AG09309 (cell line): ENCODE measurements at regions not wholly inside any gene's neighbourhood (a gene's known extent, or its start where the extent isn't known, plus 50 kb on each side); places are given as distances from the start of the nearest gene placed in this dataset.

ENCODE experiments used
- DNase-seq: peaks from one replicate; pipeline ENCODE4 v3.0.0-alpha.2; 2010; ENCODE audit warnings: low read depth
- H3K4me3 ChIP-seq: 2 replicates; pipeline ENCODE4 v1.5.1; 2011; ENCODE audit warnings: mild to moderate bottlenecking, low read depth, low read length, moderate library complexity; ENCODE audit not compliant: control insufficient read depth
- TF ChIP-seq, protein P1 (sequence below): IDR thresholded peaks from 2 replicates; pipeline ENCODE4 v1.5.1; 2011; ENCODE audit warnings: mild to moderate bottlenecking, low read depth, low read length, inconsistent platforms; ENCODE audit not compliant: insufficient read depth, control insufficient read depth; ENCODE audit errors: missing control alignments

DNA sequence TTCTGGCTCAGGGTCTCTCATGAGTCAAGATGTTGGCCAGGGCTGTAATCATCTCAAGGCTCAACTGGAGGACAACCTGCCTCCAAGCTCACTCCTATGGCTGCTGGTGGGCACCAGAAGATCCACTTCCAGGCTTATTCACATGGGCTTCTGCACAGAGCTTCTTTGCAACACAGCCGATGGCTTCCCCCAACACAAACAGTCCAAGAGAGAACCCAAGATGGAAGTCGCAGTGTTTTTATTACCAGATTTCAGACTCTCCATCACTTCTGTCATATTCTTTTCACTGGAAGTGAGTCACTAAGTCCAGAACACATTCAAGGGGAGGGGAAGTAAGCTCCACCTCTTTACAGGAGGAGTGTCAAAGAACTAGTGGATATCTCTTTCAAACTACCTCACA lies 75.5 kb downstream of the CD164 start:
- no peak overlapping the region for H3K4me3 ChIP-seq
- no peak for DNase-seq
- TF ChIP-seq, protein P1, sequence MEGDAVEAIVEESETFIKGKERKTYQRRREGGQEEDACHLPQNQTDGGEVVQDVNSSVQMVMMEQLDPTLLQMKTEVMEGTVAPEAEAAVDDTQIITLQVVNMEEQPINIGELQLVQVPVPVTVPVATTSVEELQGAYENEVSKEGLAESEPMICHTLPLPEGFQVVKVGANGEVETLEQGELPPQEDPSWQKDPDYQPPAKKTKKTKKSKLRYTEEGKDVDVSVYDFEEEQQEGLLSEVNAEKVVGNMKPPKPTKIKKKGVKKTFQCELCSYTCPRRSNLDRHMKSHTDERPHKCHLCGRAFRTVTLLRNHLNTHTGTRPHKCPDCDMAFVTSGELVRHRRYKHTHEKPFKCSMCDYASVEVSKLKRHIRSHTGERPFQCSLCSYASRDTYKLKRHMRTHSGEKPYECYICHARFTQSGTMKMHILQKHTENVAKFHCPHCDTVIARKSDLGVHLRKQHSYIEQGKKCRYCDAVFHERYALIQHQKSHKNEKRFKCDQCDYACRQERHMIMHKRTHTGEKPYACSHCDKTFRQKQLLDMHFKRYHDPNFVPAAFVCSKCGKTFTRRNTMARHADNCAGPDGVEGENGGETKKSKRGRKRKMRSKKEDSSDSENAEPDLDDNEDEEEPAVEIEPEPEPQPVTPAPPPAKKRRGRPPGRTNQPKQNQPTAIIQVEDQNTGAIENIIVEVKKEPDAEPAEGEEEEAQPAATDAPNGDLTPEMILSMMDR: no peak

DNA sequence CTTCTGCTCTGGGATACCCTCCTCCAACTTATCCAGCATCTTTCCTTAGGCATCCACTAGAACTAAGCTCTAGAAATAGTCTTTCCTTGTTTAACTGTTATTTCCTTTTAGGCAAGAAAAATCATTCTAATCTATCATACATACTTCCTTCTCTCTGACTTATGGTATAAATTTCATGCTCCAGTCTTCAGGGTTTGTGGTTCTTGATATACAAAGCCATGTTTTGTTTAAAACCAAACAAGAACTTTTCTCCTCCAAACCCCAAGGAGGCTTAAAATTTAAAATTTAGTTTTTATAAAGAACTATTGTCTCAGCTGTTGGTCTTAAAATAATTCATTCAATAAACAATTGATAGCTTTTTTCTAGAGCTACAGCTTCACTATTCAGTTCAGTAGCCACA lies 77.2 kb downstream of the CD164 start:
- H3K4me3 ChIP-seq: no peak overlapping the region
- no peak for DNase-seq
- TF ChIP-seq, protein P1: no peak

DNA sequence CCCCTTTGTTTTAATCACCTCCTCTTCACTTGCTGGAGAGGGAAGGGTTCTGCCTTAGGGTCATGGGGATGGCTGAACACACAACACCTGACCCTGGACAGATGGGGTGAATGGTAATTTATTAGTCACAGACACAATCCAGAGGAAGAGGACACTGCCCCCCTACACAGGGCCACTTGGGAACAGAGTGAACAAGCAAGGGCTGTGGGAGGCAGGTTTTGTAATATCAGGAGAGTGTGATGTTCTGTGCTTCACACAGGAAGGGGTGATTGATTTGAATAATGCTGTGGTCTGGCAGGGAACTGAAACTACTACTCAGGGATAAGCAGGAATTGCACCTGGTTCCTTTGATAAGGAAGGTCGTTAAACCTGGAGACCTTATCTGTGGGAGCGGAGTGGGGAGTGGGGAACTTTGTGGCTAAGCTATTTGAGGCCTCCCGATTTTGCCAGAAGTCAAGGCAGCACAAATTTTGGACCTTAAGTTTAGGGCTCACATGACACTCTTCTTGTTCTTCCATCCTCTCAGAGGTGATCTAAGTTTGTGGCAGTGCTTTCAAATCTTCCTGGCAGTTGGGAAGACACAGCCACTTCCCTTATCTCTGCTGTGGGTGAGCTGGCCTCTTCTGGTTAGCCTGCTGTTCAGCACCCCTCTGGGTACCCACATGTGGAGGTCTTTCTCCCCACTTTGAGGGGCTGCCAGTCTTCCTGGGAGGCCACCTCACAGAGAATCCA lies 77.8 kb downstream of the CD164 start:
- TF ChIP-seq, protein P1: no peak
- DNase-seq: no peak
- H3K4me3 ChIP-seq: no peak overlapping the region

DNA sequence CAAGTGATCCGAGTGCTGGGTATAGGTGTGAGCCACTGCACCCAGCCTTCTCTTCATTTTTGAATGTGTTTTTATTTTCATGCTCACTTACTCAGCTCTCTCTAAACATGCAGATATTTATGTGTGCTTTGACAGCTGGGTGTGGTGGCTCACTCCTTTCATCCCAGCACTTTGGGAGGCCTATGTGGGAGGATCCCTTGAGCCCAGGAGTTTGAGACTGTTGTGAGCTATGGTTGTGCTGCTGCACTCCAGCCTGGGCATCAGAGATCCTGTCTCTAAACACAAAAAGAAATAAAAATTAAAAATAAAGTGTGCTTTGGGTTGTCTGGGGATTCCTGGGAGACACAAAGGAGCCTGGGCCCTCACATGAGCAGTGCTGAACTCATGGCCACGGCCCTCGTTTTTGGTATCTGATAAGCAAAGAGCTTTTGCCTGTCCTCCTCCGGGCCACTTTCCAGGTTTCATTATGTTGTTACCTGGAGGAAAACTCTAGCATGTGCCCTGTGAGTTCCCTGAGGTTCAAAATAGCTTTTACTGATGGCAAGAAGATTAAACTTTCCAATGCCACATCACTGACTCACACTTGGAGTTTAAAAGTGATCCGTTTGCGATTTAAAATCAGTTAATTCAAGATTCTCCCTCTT lies 78.5 kb downstream of the CD164 start:
- no peak for DNase-seq
- H3K4me3 ChIP-seq: no peak overlapping the region
- TF ChIP-seq, protein P1: no peak

DNA sequence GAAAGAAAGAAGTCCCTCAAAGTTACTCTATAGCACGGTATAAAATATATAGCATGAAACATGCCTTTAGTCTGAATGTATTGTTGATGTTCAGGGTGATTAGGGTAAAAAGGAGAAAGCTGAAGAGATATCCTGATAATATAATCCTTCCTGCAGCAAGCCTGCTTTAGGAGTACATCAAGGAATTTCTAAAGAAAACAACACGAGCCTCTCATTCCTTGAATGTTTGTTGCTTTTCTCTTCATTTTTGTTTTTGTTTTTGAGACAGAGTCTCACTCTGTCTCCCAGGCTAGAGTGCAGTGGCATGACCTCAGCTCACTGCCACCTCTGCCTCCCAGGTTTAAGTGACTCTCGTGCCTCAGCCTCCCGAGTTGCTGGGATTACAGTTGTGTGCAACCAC lies 79.1 kb downstream of the CD164 start:
- TF ChIP-seq, protein P1: no peak
- H3K4me3 ChIP-seq: no peak overlapping the region
- DNase-seq: no peak

DNA sequence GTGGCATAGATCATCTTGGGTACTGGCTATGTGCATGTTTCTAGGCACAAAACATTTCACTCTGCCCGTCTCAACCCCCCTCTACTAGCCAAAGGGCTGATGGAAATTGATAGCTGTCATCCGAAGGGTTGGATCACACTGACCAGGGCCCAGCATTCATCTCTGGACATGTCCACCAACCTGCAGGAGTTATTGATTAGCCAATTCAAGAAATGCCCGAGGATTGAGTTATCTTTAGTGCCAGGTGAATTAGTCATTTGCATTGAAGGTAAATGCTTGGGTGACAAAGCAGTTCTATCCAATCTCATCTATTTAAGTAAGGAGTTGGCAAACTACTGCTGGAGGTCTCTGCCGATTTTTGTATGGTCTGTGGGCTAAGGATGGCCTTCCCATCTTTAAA lies 80.1 kb downstream of the CD164 start:
- H3K4me3 ChIP-seq: no peak overlapping the region
- no peak for DNase-seq
- TF ChIP-seq, protein P1: no peak
